ENCODE measurements at regions not wholly inside any gene's neighbourhood (a gene's known extent, or its start where the extent isn't known, plus 50 kb on each side); places are given as distances from the start of the nearest gene placed in this dataset.

DNA sequence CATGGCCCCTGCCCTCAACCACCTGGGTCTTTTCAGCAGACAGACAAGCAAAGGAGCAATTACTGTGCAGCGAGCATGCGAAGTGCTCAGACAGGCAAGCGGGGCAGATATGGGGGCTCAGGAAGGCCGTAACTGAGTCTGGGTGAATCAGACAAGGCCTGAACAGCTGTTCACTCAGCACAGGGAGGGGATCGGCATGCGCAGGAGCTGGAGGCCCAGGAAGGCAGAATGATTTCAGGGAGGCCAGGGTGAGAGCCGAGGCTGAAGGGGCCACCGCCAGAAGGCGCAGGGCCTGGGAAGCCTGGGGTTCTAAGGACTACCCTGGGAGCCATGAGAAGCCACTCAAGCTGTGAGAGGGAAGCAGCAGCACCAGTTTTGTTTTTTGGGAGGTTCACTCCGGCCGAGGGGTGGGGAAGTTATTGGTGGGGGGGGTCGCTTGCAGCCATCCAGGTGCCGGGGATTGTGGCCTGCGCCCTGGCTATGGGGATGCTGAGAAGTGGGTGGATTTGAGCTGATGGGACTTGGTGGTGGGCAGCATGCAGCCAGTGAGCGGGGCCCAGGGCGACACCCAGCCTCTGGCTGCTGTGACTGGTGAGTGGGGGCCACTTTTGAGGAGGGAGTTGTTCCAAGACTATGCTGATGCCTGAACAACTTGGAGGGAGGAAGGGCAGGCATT, 132.2 kb downstream of the TSN start:
- no peaks in the 10 kb centered on the region for H3K36me3 ChIP-seq (ENCODE audit: control insufficient read depth, insufficient read depth, low read length)
- H3K27ac ChIP-seq (ENCODE audit: low read depth, low read length), result no peak overlapping the region
- H3K4me3 ChIP-seq (ENCODE audit: low read depth, low read length), result no peak overlapping the region
- WGBS (ENCODE audit: insufficient coverage), result 95% methylated on average over 16 of the region's 16 CpGs
- no peak for DNase-seq (ENCODE audit: low read depth in 4 of 6, low spot score in 6 of 6)
- H3K4me1 ChIP-seq (ENCODE audit: control insufficient read depth, insufficient read depth, low read length), result peaks cover 5% of the 10 kb centered on the region
- no peaks in the 10 kb centered on the region for H3K9me3 ChIP-seq (ENCODE audit: control insufficient read depth, insufficient read depth, low read length)
- H3K27me3 ChIP-seq (ENCODE audit: control insufficient read depth, insufficient read depth, low read length), result no peaks in the 10 kb centered on the region

DNA sequence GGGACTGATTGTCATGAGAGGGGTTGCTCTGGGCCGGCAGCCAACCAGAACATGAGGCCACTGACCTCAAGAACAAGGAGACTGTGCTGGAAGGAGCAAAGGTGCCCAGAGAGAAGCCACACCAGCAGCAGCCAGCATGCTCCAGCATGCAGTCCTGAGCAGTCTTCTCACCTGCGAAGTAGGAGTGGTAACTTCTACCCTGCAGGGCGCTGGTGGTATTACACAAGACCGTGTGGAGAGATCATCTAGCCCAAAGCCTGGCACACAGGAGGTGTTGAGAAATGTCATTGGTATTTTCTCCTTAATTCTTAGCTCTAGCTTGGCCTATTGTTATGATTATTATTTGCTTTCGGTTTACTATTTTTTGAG, 132.7 kb downstream of the TSN start:
- Histone ChIP-seq H3K36me3 (ENCODE audit: control insufficient read depth, insufficient read depth, low read length) (no peaks in the 10 kb centered on the region), H3K27me3 (ENCODE audit: control insufficient read depth, insufficient read depth, low read length) (no peaks in the 10 kb centered on the region), H3K27ac (ENCODE audit: low read depth, low read length) (no peak overlapping the region), H3K9me3 (ENCODE audit: control insufficient read depth, insufficient read depth, low read length) (no peaks in the 10 kb centered on the region), H3K4me3 (ENCODE audit: low read depth, low read length) (no peak overlapping the region), H3K4me1 (ENCODE audit: control insufficient read depth, insufficient read depth, low read length) (peaks cover 5% of the 10 kb centered on the region)
- WGBS (ENCODE audit: insufficient coverage), result 34% methylated on average over 2 of the region's 5 CpGs
- DNase-seq (ENCODE audit: low read depth in 4 of 6, low spot score in 6 of 6), result no peak

DNA sequence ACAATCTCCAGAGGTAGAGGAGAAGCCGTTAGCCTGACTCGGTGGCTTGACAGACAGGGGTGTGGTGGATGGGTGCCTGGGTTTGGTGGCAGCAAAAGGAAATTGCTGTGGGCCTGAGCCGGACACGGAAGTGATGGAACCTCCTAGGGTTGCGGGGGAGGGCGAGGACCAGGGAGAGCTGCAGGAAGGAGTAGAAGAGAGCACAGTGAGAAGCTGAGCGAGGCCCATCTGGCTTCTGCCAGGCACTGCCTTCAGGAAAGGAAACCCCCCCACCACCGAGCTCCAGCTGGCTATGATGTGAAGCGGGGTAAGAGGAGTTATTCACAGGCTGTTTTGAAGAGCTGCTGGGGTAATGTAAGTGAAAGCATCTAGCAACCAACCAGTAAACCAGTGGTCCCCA, 134.6 kb downstream of the TSN start:
- DNase-seq (ENCODE audit: low read depth in 4 of 6, low spot score in 6 of 6), result no peak
- no peak overlapping the region for H3K4me3 ChIP-seq (ENCODE audit: low read depth, low read length)
- no peaks in the 10 kb centered on the region for H3K36me3 ChIP-seq (ENCODE audit: control insufficient read depth, insufficient read depth, low read length)
- H3K27ac ChIP-seq (ENCODE audit: low read depth, low read length), result no peak overlapping the region
- WGBS (ENCODE audit: insufficient coverage), result 100% methylated on average over 2 of the region's 9 CpGs
- H3K4me1 ChIP-seq (ENCODE audit: control insufficient read depth, insufficient read depth, low read length), result peaks cover 5% of the 10 kb centered on the region
- no peaks in the 10 kb centered on the region for H3K9me3 ChIP-seq (ENCODE audit: control insufficient read depth, insufficient read depth, low read length)
- H3K27me3 ChIP-seq (ENCODE audit: control insufficient read depth, insufficient read depth, low read length), result no peaks in the 10 kb centered on the region

DNA sequence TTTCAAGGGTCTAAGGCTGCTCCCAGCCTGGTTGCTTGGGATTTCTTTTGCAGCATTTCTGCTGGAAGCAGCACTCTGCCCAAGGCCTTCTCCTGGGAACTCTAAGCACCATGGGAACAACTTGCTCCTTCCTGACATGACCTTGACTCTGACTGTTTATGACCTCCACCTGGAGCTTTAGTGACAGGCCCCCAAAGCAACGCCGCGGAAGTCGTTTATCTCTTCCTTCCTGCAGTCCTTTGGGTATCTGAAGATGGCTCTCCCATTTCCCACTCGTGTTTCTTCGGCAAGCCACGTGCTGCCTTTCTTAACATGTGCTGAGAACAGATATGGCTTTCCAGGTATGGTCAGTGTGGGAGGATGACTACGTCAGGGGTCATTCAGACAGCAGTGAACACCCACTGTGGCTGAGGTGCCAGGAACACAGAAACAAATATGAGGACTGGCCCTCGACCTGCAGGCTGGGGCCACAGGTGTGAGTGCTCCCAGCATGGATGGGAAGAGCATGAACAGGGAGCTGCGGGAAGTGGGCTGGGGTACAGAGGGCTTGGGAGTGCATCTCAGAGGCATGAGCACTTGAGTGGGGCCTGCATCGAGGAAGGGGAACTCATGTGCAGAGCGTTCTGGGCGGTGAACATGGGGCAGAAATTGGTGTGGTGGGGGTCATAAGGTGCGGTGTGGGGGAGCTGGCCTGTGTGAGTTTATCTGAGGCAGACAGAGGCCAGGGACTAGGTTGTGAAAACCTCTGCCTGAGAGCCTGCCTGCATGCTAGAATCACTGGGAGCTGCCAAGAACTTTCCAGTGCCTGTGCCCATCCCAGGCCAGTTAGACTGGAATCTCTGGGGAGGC, 140.5 kb downstream of the TSN start:
- no peaks in the 10 kb centered on the region for H3K9me3 ChIP-seq (ENCODE audit: control insufficient read depth, insufficient read depth, low read length)
- H3K36me3 ChIP-seq (ENCODE audit: control insufficient read depth, insufficient read depth, low read length), result no peaks in the 10 kb centered on the region
- 83% methylated on average over 11 of the region's 14 CpGs for WGBS (ENCODE audit: insufficient coverage)
- no peak for DNase-seq (ENCODE audit: low read depth in 4 of 6, low spot score in 6 of 6)
- H3K4me3 ChIP-seq (ENCODE audit: low read depth, low read length), result no peak overlapping the region
- no peaks in the 10 kb centered on the region for H3K4me1 ChIP-seq (ENCODE audit: control insufficient read depth, insufficient read depth, low read length)
- no peaks in the 10 kb centered on the region for H3K27me3 ChIP-seq (ENCODE audit: control insufficient read depth, insufficient read depth, low read length)
- no peak overlapping the region for H3K27ac ChIP-seq (ENCODE audit: low read depth, low read length)

DNA sequence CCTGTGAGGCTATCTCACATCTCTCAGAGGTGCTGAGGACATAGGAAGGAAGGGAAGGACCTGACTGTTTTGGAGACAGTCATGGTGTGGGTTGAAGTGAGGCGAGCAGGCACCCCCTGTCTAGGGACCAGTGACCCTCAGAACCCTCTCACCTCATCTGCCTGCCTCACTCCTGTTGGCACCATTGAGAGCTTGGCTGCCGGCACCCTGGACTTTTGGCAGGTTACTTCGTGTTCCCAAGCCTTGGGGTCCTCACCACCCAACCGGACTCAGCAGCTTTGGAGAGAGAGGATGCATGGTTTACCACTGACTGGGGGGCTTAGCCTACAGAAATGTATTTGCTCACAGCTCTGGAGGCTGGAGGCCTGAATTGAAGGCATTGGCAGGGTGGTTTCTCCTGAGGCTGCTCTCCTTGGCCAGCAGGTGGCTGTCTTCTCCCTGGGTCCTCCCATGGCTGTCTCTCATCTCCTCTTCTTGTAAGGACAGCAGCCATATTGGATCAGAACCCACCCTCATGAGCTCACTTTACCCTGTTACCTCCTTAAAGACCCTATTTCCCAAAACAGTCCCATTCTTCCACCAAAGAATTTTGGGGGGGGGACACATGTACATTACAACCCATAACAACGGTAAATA, 142.0 kb downstream of the TSN start:
- Histone ChIP-seq H3K27me3 (ENCODE audit: control insufficient read depth, insufficient read depth, low read length) (no peaks in the 10 kb centered on the region), H3K4me1 (ENCODE audit: control insufficient read depth, insufficient read depth, low read length) (peaks cover 4% of the 10 kb centered on the region), H3K27ac (ENCODE audit: low read depth, low read length) (no peak overlapping the region), H3K9me3 (ENCODE audit: control insufficient read depth, insufficient read depth, low read length) (no peaks in the 10 kb centered on the region), H3K36me3 (ENCODE audit: control insufficient read depth, insufficient read depth, low read length) (no peaks in the 10 kb centered on the region), H3K4me3 (ENCODE audit: low read depth, low read length) (no peak overlapping the region)
- 98% methylated on average over 5 of the region's 5 CpGs for WGBS (ENCODE audit: insufficient coverage)
- no peak for DNase-seq (ENCODE audit: low read depth in 4 of 6, low spot score in 6 of 6)

DNA sequence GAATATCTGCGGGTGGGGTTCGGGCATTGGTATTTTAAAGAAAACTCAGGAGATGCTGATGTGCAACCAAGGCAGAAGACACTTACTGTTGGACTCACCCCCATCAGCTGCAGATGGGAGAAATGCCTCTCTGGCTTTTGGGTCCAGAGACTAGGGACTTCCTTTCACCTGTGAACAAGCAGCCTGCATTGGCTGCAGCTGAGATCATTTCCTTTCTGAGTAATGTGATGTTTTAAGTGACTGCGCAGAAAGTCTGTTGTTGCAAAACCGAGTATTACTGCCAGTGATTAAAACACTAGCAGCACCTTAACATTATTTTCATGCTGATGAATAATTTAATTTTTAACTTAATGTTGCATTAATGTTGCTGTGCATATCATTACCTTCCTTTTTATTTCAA, 143.0 kb downstream of the TSN start:
- Histone ChIP-seq H3K36me3 (ENCODE audit: control insufficient read depth, insufficient read depth, low read length) (no peaks in the 10 kb centered on the region), H3K27ac (ENCODE audit: low read depth, low read length) (no peak overlapping the region), H3K27me3 (ENCODE audit: control insufficient read depth, insufficient read depth, low read length) (no peaks in the 10 kb centered on the region), H3K9me3 (ENCODE audit: control insufficient read depth, insufficient read depth, low read length) (no peaks in the 10 kb centered on the region), H3K4me1 (ENCODE audit: control insufficient read depth, insufficient read depth, low read length) (peaks cover 10% of the 10 kb centered on the region), H3K4me3 (ENCODE audit: low read depth, low read length) (no peak overlapping the region)
- no peak for DNase-seq (ENCODE audit: low read depth in 4 of 6, low spot score in 6 of 6)
- WGBS (ENCODE audit: insufficient coverage), result 100% methylated on average over 2 of the region's 4 CpGs

DNA sequence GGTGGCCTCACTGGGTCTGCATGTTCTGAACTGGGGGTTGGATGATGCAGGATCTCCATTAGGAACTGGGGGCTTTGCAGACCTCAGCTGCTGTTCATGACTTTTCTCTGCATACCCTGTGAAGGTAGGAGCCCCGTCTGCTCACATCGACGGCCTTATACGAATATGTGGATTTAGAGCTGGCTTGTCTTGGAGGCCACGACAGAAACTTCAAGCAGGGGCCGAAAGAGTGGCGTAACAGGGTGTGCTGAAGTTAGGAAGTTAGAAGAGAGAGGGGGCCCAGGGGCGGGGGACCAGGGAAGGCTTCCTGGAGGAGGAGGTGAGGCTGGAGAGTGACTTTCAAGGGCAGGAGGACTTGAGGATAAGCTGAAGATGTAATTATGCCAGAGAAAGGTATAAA, 144.9 kb downstream of the TSN start:
- 95% methylated on average over 8 of the region's 8 CpGs for WGBS (ENCODE audit: insufficient coverage)
- Histone ChIP-seq H3K4me1 (ENCODE audit: control insufficient read depth, insufficient read depth, low read length) (peaks cover 10% of the 10 kb centered on the region), H3K27me3 (ENCODE audit: control insufficient read depth, insufficient read depth, low read length) (no peaks in the 10 kb centered on the region), H3K36me3 (ENCODE audit: control insufficient read depth, insufficient read depth, low read length) (no peaks in the 10 kb centered on the region), H3K9me3 (ENCODE audit: control insufficient read depth, insufficient read depth, low read length) (no peaks in the 10 kb centered on the region), H3K27ac (ENCODE audit: low read depth, low read length) (no peak overlapping the region), H3K4me3 (ENCODE audit: low read depth, low read length) (no peak overlapping the region)
- DNase-seq (ENCODE audit: low read depth in 4 of 6, low spot score in 6 of 6), result no peak

DNA sequence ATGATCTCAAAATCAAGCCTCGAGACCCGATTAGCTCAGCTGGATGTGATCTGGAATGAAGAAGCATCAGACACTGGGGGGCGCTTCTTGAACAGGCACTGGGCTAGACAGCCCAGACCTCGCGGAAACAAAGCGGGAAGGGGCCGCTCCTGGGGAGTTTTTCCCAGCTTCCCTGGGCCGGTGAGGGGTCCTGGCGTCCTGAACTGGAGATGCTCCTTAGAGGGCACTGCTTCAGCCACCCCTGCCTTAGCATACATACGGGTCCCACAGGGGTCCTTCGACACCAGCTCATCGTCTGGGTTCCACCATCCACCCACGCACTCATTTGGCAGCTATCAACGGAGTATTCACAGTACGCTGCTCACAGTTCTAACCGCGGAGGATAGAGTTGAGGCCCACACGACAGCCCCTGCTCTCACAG, 146.7 kb downstream of the TSN start:
- Histone ChIP-seq H3K27ac (ENCODE audit: low read depth, low read length) (no peak overlapping the region), H3K36me3 (ENCODE audit: control insufficient read depth, insufficient read depth, low read length) (no peaks in the 10 kb centered on the region), H3K9me3 (ENCODE audit: control insufficient read depth, insufficient read depth, low read length) (no peaks in the 10 kb centered on the region), H3K4me1 (ENCODE audit: control insufficient read depth, insufficient read depth, low read length) (peaks cover 10% of the 10 kb centered on the region), H3K27me3 (ENCODE audit: control insufficient read depth, insufficient read depth, low read length) (no peaks in the 10 kb centered on the region), H3K4me3 (ENCODE audit: low read depth, low read length) (no peak overlapping the region)
- no peak for DNase-seq (ENCODE audit: low read depth in 4 of 6, low spot score in 6 of 6)
- WGBS (ENCODE audit: insufficient coverage), result 69% methylated on average over 17 of the region's 18 CpGs

DNA sequence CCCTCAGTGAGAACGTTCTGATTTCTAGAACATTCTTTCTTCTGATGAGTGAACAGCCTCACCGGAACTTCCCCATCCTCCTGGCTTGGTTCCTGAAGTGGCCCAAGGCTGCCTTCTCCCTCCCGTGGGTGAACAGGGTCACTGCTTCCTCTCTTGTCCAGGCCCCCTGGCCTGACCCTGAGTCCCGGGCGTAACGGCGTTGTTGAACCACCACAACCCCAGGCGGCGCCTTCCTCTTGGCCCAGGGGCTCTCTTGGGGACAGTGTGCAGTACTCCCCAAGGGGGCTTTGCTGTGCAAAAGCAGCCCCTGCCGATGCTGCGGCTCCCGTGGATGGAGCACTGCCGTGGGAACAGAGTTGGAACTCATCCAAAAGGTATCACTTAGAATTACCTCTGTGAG, 147.2 kb downstream of the TSN start:
- H3K4me1 ChIP-seq (ENCODE audit: control insufficient read depth, insufficient read depth, low read length), result peaks cover 12% of the 10 kb centered on the region
- H3K27ac ChIP-seq (ENCODE audit: low read depth, low read length), result no peak overlapping the region
- no peak overlapping the region for H3K4me3 ChIP-seq (ENCODE audit: low read depth, low read length)
- no peaks in the 10 kb centered on the region for H3K27me3 ChIP-seq (ENCODE audit: control insufficient read depth, insufficient read depth, low read length)
- H3K36me3 ChIP-seq (ENCODE audit: control insufficient read depth, insufficient read depth, low read length), result no peaks in the 10 kb centered on the region
- whole genome bisulfite sequencing (ENCODE audit: insufficient coverage), result 83% methylated on average over 12 of the region's 13 CpGs
- H3K9me3 ChIP-seq (ENCODE audit: control insufficient read depth, insufficient read depth, low read length), result no peaks in the 10 kb centered on the region
- no peak for DNase-seq (ENCODE audit: low read depth in 4 of 6, low spot score in 6 of 6)

All from spinal cord (tissue), 9 donors.